ENCODE measurements at regions not wholly inside any gene's neighbourhood (a gene's known extent, or its start where the extent isn't known, plus 50 kb on each side); places are given as distances from the start of the nearest gene placed in this dataset.

DNA sequence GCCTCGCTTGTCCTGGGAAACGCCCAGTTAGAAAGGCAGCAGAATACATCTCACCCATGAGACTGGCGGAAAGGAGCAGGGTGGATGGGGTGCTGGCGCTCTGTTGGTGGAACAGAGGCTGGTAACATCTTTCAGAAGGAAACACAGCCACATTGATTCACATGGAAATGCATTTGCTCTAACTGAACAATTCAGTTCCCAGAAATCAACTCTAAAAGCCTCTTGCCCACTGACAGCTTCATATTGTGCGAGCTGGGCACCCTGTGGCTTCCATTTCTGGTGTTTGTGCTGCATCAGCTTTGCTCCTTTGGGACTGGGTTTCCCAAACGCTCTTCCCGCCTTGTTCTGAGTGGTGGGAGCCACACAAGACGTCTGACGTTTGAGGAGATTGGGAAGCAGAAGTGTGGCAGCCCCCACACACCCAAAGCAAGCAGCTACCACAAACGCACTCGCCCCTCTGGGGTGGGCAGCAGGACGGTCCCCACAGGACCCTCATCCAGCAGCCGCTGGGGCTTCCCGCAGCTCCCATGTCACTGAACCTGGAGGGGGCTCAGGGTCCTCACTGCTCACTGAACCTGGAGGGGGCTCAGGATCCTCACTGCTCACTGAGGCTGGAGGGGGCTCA, 229.5 kb downstream of the ERMARD start:
- H3K27ac ChIP-seq = no peak overlapping the region
- no peak for TF ChIP-seq CTCF (conservative IDR thresholded peaks at IDR 0.05)

- no peak for TF ChIP-seq CTCF (conservative IDR thresholded peaks at IDR 0.05)
- H3K27ac ChIP-seq = no peak overlapping the region
These were observed 228.5 kb downstream of the ERMARD start for GRCh38 chr6:169979873-169980432.

DNA sequence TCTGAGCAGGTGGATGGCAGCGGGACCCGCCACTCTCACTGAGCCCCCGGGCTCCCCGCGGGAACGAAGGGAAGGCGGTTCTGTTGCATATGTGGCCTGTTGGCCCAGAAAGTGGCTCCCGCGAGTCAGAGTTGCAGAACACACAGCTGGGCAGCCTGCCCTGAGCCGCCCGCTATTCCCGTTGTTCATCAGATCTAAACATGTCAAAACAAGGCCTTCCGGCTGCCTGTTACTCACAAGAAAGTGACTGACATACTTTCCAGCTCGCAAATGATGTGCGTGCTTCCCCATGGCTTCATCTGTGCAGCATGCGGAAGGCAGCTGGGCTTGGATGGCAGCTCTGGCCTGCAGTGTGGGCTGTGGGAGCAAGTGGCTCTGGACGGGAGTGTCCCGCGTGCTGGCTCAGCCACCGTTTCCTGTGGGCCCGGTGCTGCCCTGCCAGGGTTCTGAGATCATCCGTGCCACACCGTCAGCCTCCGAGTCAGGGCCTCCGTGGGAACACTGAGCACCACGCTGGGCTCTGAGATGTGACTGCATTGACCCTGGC, 227.3 kb downstream of the ERMARD start:
- TF ChIP-seq CTCF (conservative IDR thresholded peaks at IDR 0.05) = no peak
- no peak overlapping the region for H3K27ac ChIP-seq

DNA sequence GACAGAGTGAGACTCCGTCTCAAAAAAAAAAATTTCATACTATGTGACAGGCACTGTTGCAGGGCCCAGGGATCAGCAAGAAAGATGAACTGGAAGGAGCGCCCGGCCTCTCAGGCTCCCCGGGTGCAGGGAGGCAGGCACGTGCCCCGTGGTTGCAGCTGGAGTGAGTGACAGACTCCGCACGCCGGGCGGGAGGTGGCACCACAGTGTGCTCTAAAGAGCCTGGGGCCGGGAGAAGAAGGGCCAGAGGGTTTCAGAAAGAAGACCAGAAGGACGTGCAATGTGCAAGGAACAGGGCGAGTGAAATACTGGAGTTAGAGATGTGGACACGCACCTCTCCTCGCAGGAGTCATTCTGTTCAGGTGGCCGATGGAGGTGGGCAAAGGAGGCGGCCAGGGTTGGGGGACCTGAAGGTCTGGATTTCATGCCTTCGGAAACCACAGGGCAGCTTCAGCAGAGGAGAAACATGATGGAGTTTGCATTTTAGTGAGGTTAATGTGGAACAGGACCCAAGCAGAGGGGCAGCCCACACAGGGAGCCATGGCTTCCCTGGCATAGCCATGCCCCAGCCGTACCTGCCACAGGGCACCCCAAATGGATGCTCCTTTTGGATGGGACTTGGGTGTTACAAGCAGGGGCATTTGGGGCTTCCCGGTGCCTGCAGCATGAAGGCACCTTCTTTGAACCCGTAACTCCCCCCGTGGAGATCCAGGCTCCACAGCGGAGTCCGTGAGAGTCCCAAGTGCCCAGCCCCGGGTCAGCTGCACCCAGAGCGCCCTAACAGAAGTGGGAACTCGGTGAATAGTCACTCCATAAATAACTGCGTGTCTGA, 226.2 kb downstream of the ERMARD start:
- H3K27ac ChIP-seq = no peak overlapping the region
- TF ChIP-seq CTCF (conservative IDR thresholded peaks at IDR 0.05) = no peak

DNA sequence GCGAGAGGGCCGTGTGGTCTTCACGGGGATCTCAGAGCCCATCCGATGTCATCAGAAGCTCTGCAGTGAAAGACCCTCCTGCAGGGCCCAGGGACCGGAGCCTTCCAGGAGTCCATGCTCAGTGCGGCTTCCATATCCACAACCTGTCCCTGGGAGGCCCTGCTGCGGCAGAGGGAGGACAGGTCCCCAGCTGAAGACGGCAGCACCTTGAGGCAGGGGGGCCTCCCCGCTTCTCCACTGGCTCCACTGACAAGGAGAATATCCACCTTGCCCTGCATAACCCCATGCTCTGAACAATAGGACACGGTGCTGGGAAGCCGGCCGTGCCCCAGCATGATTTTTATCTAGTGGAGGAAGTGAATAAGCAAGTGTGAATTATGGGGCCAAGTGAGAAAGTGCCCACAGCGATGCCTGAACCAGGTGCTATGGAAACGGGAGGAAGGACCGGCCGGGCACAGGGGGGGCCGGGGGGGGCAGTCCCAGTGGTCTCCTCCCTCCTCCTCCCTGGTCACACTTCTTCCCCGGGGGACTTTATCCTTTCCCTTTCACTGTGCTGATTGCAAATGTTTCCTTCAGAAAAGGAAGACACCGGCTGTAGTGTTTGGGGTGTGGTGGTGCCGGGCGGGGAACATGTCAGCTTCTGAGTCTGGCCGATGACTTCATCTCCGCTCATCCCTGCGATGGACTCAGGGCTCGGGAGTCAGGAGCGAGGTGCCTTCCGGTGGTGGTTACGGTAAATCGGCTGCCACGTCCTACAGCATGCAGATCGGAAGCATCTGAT, 225.1 kb downstream of the ERMARD start:
- no peak for TF ChIP-seq CTCF (conservative IDR thresholded peaks at IDR 0.05)
- no peak overlapping the region for H3K27ac ChIP-seq

DNA sequence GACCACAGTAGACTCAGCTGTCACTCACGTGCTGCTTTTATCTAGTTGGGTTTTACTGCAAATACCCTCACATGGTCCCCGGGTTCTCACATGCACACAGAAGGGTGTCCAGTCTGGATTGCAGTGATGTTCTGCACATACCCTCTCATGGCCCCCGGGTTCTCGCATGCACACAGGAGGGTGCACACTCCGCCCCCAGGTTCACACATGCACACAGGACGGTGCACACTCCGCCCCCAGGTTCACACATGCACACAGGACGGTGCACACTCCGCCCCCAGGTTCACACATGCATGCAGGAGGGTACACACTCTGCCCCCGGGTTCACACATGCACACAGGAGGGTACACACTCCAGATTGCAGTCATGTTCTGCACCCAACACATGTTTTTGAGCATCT, 224.3 kb downstream of the ERMARD start:
- no peak overlapping the region for H3K27ac ChIP-seq
- no peak for TF ChIP-seq CTCF (conservative IDR thresholded peaks at IDR 0.05)

DNA sequence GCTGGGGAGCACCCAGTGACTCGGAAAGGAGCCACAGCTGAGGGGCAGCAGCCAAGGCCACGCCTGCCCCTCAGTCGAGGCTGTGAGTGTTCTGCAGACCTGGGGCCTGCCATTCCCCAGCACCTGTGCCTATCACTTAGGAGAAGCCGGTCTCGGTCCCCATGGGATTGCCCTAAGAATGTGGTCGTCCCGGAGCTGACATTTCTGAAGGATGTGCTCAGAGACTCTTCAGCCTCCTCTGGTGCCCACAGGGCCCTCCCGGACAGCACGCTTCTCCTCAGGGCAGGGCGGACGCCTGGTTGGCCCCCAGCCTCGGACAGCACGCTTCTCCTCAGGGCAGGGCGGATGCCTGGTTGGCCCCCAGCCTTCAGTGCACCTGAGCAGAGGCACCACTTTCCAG, 223.9 kb downstream of the ERMARD start:
- no peak overlapping the region for H3K27ac ChIP-seq
- TF ChIP-seq CTCF (conservative IDR thresholded peaks at IDR 0.05) = no peak
